SK-N-SH treated with all-trans-retinoic acid at 6 μM for 48 hours (cell line): ENCODE measurements at regions not wholly inside any gene's neighbourhood (a gene's known extent, or its start where the extent isn't known, plus 50 kb on each side); places are given as distances from the start of the nearest gene placed in this dataset.

ENCODE experiments used
- BACH2 ChIP-seq: fragments of 250-450 bp; sonication (Bioruptor Pico); IDR thresholded peaks from 2 replicates; pipeline ENCODE4 v1.9.0; 2021; ENCODE audit warnings: mild to moderate bottlenecking, borderline replicate concordance
- RARB ChIP-seq: fragments of 250-450 bp; sonication (Bioruptor Pico); IDR thresholded peaks from 2 replicates; pipeline ENCODE4 v1.8.0; 2021; ENCODE audit warnings: mild to moderate bottlenecking, moderate library complexity
- ZNF565 ChIP-seq: fragments of 450-650 bp; formaldehyde crosslinking; conservative IDR thresholded peaks from 2 replicates; pipeline ENCODE4 v1.5.0; 2020; ENCODE audit warnings: low read depth, mild to moderate bottlenecking, moderate library complexity
- ZNF8 ChIP-seq: fragments of 450-650 bp; formaldehyde crosslinking; IDR thresholded peaks from 2 replicates; pipeline ENCODE4 v1.5.0; 2020; ENCODE audit warnings: mild to moderate bottlenecking, moderate library complexity

DNA sequence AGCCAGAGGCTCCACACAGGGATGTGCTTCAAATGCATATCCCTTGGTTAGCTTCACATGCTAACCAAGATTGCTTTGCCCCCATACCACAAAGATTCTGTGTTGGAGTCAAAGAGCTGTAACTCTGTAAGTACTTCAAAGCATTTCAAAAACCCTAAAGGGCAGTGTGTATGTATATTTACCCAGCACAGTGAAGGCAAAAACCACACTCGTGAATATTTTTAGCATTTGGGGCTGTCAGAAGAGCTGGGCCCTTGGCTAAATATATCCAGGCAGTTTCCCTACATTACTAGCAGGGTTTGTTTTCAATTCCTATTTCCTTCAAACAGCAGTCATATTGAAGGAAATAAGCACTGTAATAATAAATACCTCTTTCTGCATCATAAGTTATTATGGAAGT lies 84.2 kb upstream of the STEAP1B start:
- TF ChIP-seq RARB (CRISPR knock-in tag) = no peak
- no peak for TF ChIP-seq BACH2
- no peak for TF ChIP-seq ZNF565
- no peak for TF ChIP-seq ZNF8 (CRISPR knock-in tag)
